Activated CD8-positive, alpha-beta memory T cell treated with anti-CD3 and anti-CD28 coated beads for 4 hours (primary cell): ENCODE measurements at regions not wholly inside any gene's neighbourhood (a gene's known extent, or its start where the extent isn't known, plus 50 kb on each side); places are given as distances from the start of the nearest gene placed in this dataset.
"Not testable (repeated sequence)": the region's sequence is repeated elsewhere in the genome, so short reads cannot be mapped to it uniquely, and the experiment has no call there.

Source experiments
- DNase-seq, 2 donors: peaks; one replicate each; pipeline ENCODE4 v3.0.0-alpha.2; 2020; ENCODE audit warnings: low read depth in 2 of 2

- DNase-seq = no peak
Measured at GRCh38 chr2:64795024-64795592, 141.4 kb upstream of the SERTAD2 start.

GRCh38 chr2:64796926-64797325 lies 143.2 kb upstream of the SERTAD2 start:
- DNase-seq = no peak

- no peak for DNase-seq
Measured at GRCh38 chr2:64797881-64798575, 144.3 kb upstream of the SERTAD2 start.

GRCh38 chr2:64799592-64800252 lies 146.0 kb upstream of the SERTAD2 start:
- DNase-seq = no peak

GRCh38 chr2:64803776-64804175 lies 150.1 kb upstream of the SERTAD2 start:
- DNase-seq = no peak

- DNase-seq = no peak
Measured at GRCh38 chr2:64804651-64805050, 150.9 kb upstream of the SERTAD2 start.

GRCh38 chr2:64807417-64807816 lies 153.7 kb upstream of the SERTAD2 start:
- peak; percentile 23 for DNase-seq

- DNase-seq = no peak
Measured at GRCh38 chr2:64808092-64808491, 154.4 kb upstream of the SERTAD2 start.

- DNase-seq = no peak
Measured at GRCh38 chr2:64808754-64809153, 155.0 kb upstream of the SERTAD2 start.

GRCh38 chr2:64809216-64809615 lies 155.5 kb upstream of the SERTAD2 start:
- DNase-seq = no peak

- no peak for DNase-seq
Measured at GRCh38 chr2:64812285-64812684, 158.6 kb upstream of the SERTAD2 start.

- no peak for DNase-seq
Measured at GRCh38 chr2:64814007-64814406, 160.3 kb upstream of the SERTAD2 start.

- not testable (repeated sequence) for DNase-seq
Measured at GRCh38 chr2:64816526-64816925, 162.8 kb upstream of the SERTAD2 start.

GRCh38 chr2:64817453-64817852 lies 163.7 kb upstream of the SERTAD2 start:
- DNase-seq = no peak

GRCh38 chr2:64818664-64819060 lies 164.9 kb upstream of the SERTAD2 start:
- no peak for DNase-seq

- no peak for DNase-seq
Measured at GRCh38 chr2:64819361-64819760, 165.6 kb upstream of the SERTAD2 start.

GRCh38 chr2:64819774-64820688 lies 166.3 kb upstream of the SERTAD2 start:
- peak; percentile 43 to 59 for DNase-seq

GRCh38 chr2:64820901-64821300 lies 167.2 kb upstream of the SERTAD2 start:
- no peak for DNase-seq

- no peak for DNase-seq
Measured at GRCh38 chr2:64823794-64824193, 165.4 kb upstream of the SLC1A4 start.

- DNase-seq = no peak
Measured at GRCh38 chr2:64825831-64826491, 163.2 kb upstream of the SLC1A4 start.

GRCh38 chr2:64826703-64827102 lies 162.5 kb upstream of the SLC1A4 start:
- no peak for DNase-seq

GRCh38 chr2:64828261-64828660 lies 160.9 kb upstream of the SLC1A4 start:
- no peak for DNase-seq
